ENCODE measurements at regions not wholly inside any gene's neighbourhood (a gene's known extent, or its start where the extent isn't known, plus 50 kb on each side); places are given as distances from the start of the nearest gene placed in this dataset.

DNA sequence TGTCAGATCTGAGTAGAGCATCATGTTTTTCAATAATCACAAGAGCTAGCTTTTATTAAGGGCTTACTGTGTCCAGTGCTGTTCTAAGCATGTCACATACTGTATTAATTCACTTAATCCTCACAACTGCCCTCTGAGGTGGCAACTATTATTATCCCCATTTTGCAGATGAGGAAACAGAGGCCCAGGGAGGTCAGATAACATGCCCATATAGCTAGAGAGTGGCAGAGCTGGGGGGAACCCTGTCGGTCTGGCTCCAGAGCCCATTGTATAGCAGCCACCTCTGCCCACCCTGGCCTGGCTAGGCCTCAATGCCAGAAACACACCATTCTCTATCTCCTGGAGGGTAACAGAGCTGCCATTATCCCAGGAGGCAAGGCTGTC, 113.2 kb downstream of the B3GNT2 start:
- H4K5ac ChIP-seq (ENCODE audit: low read length) = no peak overlapping the region

GRCh38 chr2:62307469-62308389, 111.8 kb downstream of the B3GNT2 start:
- peak; percentile 76 for DNase-seq
- Histone ChIP-seq H3K79me1 (ENCODE audit: low read length) (no peaks in the 10 kb centered on the region), H2BK120ac (ENCODE audit: low read depth, low read length) (no peak overlapping the region), H3K9ac (ENCODE audit: low read length) (no peak overlapping the region), H2BK5ac (ENCODE audit: low read length) (peak overlapping the region; percentile 78), H4K5ac (ENCODE audit: low read length) (no peak overlapping the region), H3K4me2 (ENCODE audit: low read length) (no peak overlapping the region), H4K8ac (ENCODE audit: low read depth, low read length) (no peak overlapping the region), H3K36me3 (ENCODE audit: control insufficient read depth, insufficient read depth, low read length) (no peaks in the 10 kb centered on the region), H2BK15ac (replicated peaks; ENCODE audit: low read depth) (no peak overlapping the region), H3K27ac (ENCODE audit: low read depth, low read length) (peak overlapping the region; percentile 12), H3K79me2 (ENCODE audit: control insufficient read depth, insufficient read depth, low read length) (no peaks in the 10 kb centered on the region), H3K4me1 (ENCODE audit: control insufficient read depth, low read depth, low read length) (peaks cover 30% of the 10 kb centered on the region), H3K27me3 (ENCODE audit: insufficient read depth, low read length, poor library complexity) (no peaks in the 10 kb centered on the region), H3K56ac (ENCODE audit: low read length) (peak overlapping the region; percentile 57), H2AK5ac (ENCODE audit: low read length) (peak overlapping the region; percentile 61), H3K4ac (ENCODE audit: low read depth, low read length) (no peak overlapping the region), H3K4me3 (ENCODE audit: low read length) (no peak overlapping the region), H3K18ac (ENCODE audit: low read length) (no peak overlapping the region), H3K23ac (ENCODE audit: low read length) (no peak overlapping the region)
- WGBS (ENCODE audit: extremely low coverage, insufficient coverage, low lambda C conversion rate) = no CpG with 5 or more reads among the region's 15 CpGs

More for the DNA sequence above, 113.2 kb downstream of the B3GNT2 start:
- no peak overlapping the region for H4K8ac ChIP-seq (ENCODE audit: low read depth, low read length)
- no peak overlapping the region for H3K56ac ChIP-seq (ENCODE audit: low read length)
- no peak for DNase-seq
- no peak overlapping the region for H2BK15ac ChIP-seq (replicated peaks; ENCODE audit: low read depth)
- no peak overlapping the region for H3K9ac ChIP-seq (ENCODE audit: low read length)
- no peaks in the 10 kb centered on the region for H3K36me3 ChIP-seq (ENCODE audit: control insufficient read depth, insufficient read depth, low read length)
- peak overlapping the region; percentile 32 for H3K18ac ChIP-seq (ENCODE audit: low read length)
- no peak overlapping the region for H2BK120ac ChIP-seq (ENCODE audit: low read depth, low read length)
- no peaks in the 10 kb centered on the region for H3K27me3 ChIP-seq (ENCODE audit: insufficient read depth, low read length, poor library complexity)
- H3K27ac ChIP-seq (ENCODE audit: low read depth, low read length) = no peak overlapping the region
- H2AK5ac ChIP-seq (ENCODE audit: low read length) = peak overlapping the region; percentile 70
- H2BK5ac ChIP-seq (ENCODE audit: low read length) = no peak overlapping the region
- H3K4ac ChIP-seq (ENCODE audit: low read depth, low read length) = no peak overlapping the region
- WGBS (ENCODE audit: extremely low coverage, insufficient coverage, low lambda C conversion rate) = no CpG with 5 or more reads among the region's 1 CpG
- H3K79me1 ChIP-seq (ENCODE audit: low read length) = no peaks in the 10 kb centered on the region
- no peaks in the 10 kb centered on the region for H3K79me2 ChIP-seq (ENCODE audit: control insufficient read depth, insufficient read depth, low read length)
- H3K4me2 ChIP-seq (ENCODE audit: low read length) = no peak overlapping the region
- H3K4me1 ChIP-seq (ENCODE audit: control insufficient read depth, low read depth, low read length) = peaks cover 30% of the 10 kb centered on the region
- H3K23ac ChIP-seq (ENCODE audit: low read length) = no peak overlapping the region
- H3K4me3 ChIP-seq (ENCODE audit: low read length) = no peak overlapping the region

GRCh38 chr2:62306751-62307468, 111.0 kb downstream of the B3GNT2 start:
- Histone ChIP-seq H3K9ac (ENCODE audit: low read length) (peak overlapping the region; percentile 15), H3K4ac (ENCODE audit: low read depth, low read length) (no peak overlapping the region), H2BK15ac (replicated peaks; ENCODE audit: low read depth) (no peak overlapping the region), H2AK5ac (ENCODE audit: low read length) (peak overlapping the region; percentile 81), H2BK5ac (ENCODE audit: low read length) (peak overlapping the region; percentile 73), H3K79me1 (ENCODE audit: low read length) (no peaks in the 10 kb centered on the region), H3K18ac (ENCODE audit: low read length) (peak overlapping the region; percentile 54), H3K4me1 (ENCODE audit: control insufficient read depth, low read depth, low read length) (peaks cover 30% of the 10 kb centered on the region), H4K8ac (ENCODE audit: low read depth, low read length) (no peak overlapping the region), H3K27me3 (ENCODE audit: insufficient read depth, low read length, poor library complexity) (no peaks in the 10 kb centered on the region), H3K79me2 (ENCODE audit: control insufficient read depth, insufficient read depth, low read length) (no peaks in the 10 kb centered on the region), H2BK120ac (ENCODE audit: low read depth, low read length) (peak overlapping the region; percentile 11), H3K27ac (ENCODE audit: low read depth, low read length) (peak overlapping the region; percentile 12), H3K56ac (ENCODE audit: low read length) (peak overlapping the region; percentile 77), H3K4me3 (ENCODE audit: low read length) (no peak overlapping the region), H4K5ac (ENCODE audit: low read length) (no peak overlapping the region), H3K4me2 (ENCODE audit: low read length) (no peak overlapping the region), H3K23ac (ENCODE audit: low read length) (peak overlapping the region; percentile 29), H3K36me3 (ENCODE audit: control insufficient read depth, insufficient read depth, low read length) (no peaks in the 10 kb centered on the region)
- peak; percentile 41 for DNase-seq
- WGBS (ENCODE audit: extremely low coverage, insufficient coverage, low lambda C conversion rate) = no CpG with 5 or more reads among the region's 7 CpGs

DNA sequence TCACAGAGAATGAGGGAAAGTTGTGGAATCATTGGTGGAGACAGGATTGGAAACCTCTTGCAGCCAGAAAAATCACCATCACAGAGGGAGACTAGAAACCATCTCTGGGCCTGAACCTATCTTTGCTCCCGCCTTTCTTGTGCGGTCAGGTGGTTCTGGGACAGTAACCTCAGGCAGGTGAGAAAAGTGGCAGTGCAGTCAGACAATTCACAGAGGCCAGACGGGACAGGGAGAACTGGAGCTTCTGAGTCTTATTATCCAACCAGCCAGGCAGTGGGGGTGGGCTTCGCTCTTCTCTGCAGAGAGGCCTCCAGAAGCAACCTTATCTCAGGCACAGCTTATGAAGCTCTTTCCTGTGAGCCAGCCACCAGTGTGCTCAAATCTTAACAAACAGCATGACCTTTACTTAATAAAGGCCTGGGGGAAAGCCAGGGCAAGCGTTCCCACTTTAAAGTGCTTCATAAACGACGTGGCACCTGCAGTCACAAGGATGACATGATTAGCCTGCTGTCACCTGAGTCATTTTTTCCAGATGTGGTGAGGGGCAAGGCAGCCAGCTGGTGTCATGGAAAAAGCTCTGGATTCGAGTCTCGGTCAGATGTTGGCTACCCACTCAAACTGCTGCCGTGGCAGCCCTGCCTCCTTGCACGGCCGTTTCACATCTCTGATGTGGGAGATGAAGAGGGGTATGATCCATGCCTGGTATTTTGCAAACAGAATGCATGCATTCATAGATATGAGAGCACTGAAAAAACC, 109.7 kb downstream of the B3GNT2 start:
- Histone ChIP-seq H2BK5ac (ENCODE audit: low read length) (peak overlapping the region; percentile 48), H3K4me3 (ENCODE audit: low read length) (no peak overlapping the region), H3K4me2 (ENCODE audit: low read length) (no peak overlapping the region), H3K79me1 (ENCODE audit: low read length) (no peaks in the 10 kb centered on the region), H3K4ac (ENCODE audit: low read depth, low read length) (no peak overlapping the region), H2AK5ac (ENCODE audit: low read length) (peak overlapping the region; percentile 80), H3K27me3 (ENCODE audit: insufficient read depth, low read length, poor library complexity) (no peaks in the 10 kb centered on the region), H2BK120ac (ENCODE audit: low read depth, low read length) (no peak overlapping the region), H3K18ac (ENCODE audit: low read length) (peak overlapping the region; percentile 0), H3K4me1 (ENCODE audit: control insufficient read depth, low read depth, low read length) (peaks cover 30% of the 10 kb centered on the region), H3K27ac (ENCODE audit: low read depth, low read length) (peak overlapping the region; percentile 33), H3K79me2 (ENCODE audit: control insufficient read depth, insufficient read depth, low read length) (no peaks in the 10 kb centered on the region), H3K36me3 (ENCODE audit: control insufficient read depth, insufficient read depth, low read length) (no peaks in the 10 kb centered on the region), H4K8ac (ENCODE audit: low read depth, low read length) (no peak overlapping the region), H3K56ac (ENCODE audit: low read length) (peak overlapping the region; percentile 53), H3K9ac (ENCODE audit: low read length) (no peak overlapping the region), H4K5ac (ENCODE audit: low read length) (no peak overlapping the region), H2BK15ac (replicated peaks; ENCODE audit: low read depth) (no peak overlapping the region), H3K23ac (ENCODE audit: low read length) (peak overlapping the region; percentile 8)
- DNase-seq = peak; percentile 65
- WGBS (ENCODE audit: extremely low coverage, insufficient coverage, low lambda C conversion rate) = no CpG with 5 or more reads among the region's 12 CpGs

GRCh38 chr2:62304429-62305417, 108.8 kb downstream of the B3GNT2 start:
- no peaks in the 10 kb centered on the region for H3K27me3 ChIP-seq (ENCODE audit: insufficient read depth, low read length, poor library complexity)
- no peaks in the 10 kb centered on the region for H3K79me1 ChIP-seq (ENCODE audit: low read length)
- H3K56ac ChIP-seq (ENCODE audit: low read length) = peak overlapping the region; percentile 4
- peak overlapping the region; percentile 43 for H4K8ac ChIP-seq (ENCODE audit: low read depth, low read length)
- peak; percentile 92 for DNase-seq
- no peak overlapping the region for H4K5ac ChIP-seq (ENCODE audit: low read length)
- peak overlapping the region; percentile 33 for H3K27ac ChIP-seq (ENCODE audit: low read depth, low read length)
- no CpG with 5 or more reads among the region's 13 CpGs for WGBS (ENCODE audit: extremely low coverage, insufficient coverage, low lambda C conversion rate)
- H2AK5ac ChIP-seq (ENCODE audit: low read length) = peak overlapping the region; percentile 2
- H3K9ac ChIP-seq (ENCODE audit: low read length) = no peak overlapping the region
- no peak overlapping the region for H2BK120ac ChIP-seq (ENCODE audit: low read depth, low read length)
- H3K4me1 ChIP-seq (ENCODE audit: control insufficient read depth, low read depth, low read length) = peaks cover 30% of the 10 kb centered on the region
- H3K79me2 ChIP-seq (ENCODE audit: control insufficient read depth, insufficient read depth, low read length) = no peaks in the 10 kb centered on the region
- H2BK5ac ChIP-seq (ENCODE audit: low read length) = peak overlapping the region; percentile 9
- peak overlapping the region; percentile 58 for H3K4ac ChIP-seq (ENCODE audit: low read depth, low read length)
- no peak overlapping the region for H3K4me2 ChIP-seq (ENCODE audit: low read length)
- no peak overlapping the region for H3K23ac ChIP-seq (ENCODE audit: low read length)
- H3K36me3 ChIP-seq (ENCODE audit: control insufficient read depth, insufficient read depth, low read length) = no peaks in the 10 kb centered on the region
- H2BK15ac ChIP-seq (replicated peaks; ENCODE audit: low read depth) = no peak overlapping the region
- H3K4me3 ChIP-seq (ENCODE audit: low read length) = no peak overlapping the region
- H3K18ac ChIP-seq (ENCODE audit: low read length) = peak overlapping the region; percentile 41
